ENCODE measurements at regions not wholly inside any gene's neighbourhood (a gene's known extent, or its start where the extent isn't known, plus 50 kb on each side); places are given as distances from the start of the nearest gene placed in this dataset.

GRCh38 chr1:218967836-218968235 is 205.8 kb upstream of the LYPLAL1 start:
- Histone ChIP-seq H3K4me3 (no peak overlapping the region), H3K36me3 (no peaks in the 10 kb centered on the region), H3K9me3 (peaks cover 7% of the 10 kb centered on the region), H3K27me3 (ENCODE audit: low read depth) (no peaks in the 10 kb centered on the region), H3K27ac (no peak overlapping the region), H3K4me1 (no peaks in the 10 kb centered on the region)
- DNase-seq = no peak
- intact Hi-C loops (cut with DNase I) = no loop called here
- TF ChIP-seq CTCF (IDR thresholded peaks at IDR 0.05) = no peak
- no peak for ATAC-seq

- Histone ChIP-seq H3K27ac (no peak overlapping the region), H3K36me3 (no peaks in the 10 kb centered on the region), H3K4me3 (no peak overlapping the region), H3K27me3 (ENCODE audit: low read depth) (no peaks in the 10 kb centered on the region), H3K9me3 (peaks cover 7% of the 10 kb centered on the region), H3K4me1 (no peaks in the 10 kb centered on the region)
- no peak for TF ChIP-seq CTCF (IDR thresholded peaks at IDR 0.05)
- intact Hi-C loops (cut with DNase I) = no loop called here
- ATAC-seq (no peak), DNase-seq (no peak)
Measured at GRCh38 chr1:218969006-218969405, 204.7 kb upstream of the LYPLAL1 start.

- no peak overlapping the region for H3K4me3 ChIP-seq
- H3K36me3 ChIP-seq = no peaks in the 10 kb centered on the region
- no peak overlapping the region for H3K27ac ChIP-seq
- no peaks in the 10 kb centered on the region for H3K4me1 ChIP-seq
- TF ChIP-seq CTCF (IDR thresholded peaks at IDR 0.05) = no peak
- intact Hi-C loops (cut with DNase I) = no loop called here
- peaks cover 7% of the 10 kb centered on the region for H3K9me3 ChIP-seq
- no peak for DNase-seq
- no peak for ATAC-seq
- H3K27me3 ChIP-seq (ENCODE audit: low read depth) = no peaks in the 10 kb centered on the region
Measured at GRCh38 chr1:218970397-218970990, 203.2 kb upstream of the LYPLAL1 start.

GRCh38 chr1:218971156-218971555 is 202.5 kb upstream of the LYPLAL1 start:
- H3K27me3 ChIP-seq (ENCODE audit: low read depth) = no peaks in the 10 kb centered on the region
- H3K4me1 ChIP-seq = no peaks in the 10 kb centered on the region
- TF ChIP-seq CTCF (IDR thresholded peaks at IDR 0.05) = no peak
- intact Hi-C loops (cut with DNase I) = no loop called here
- H3K9me3 ChIP-seq = peaks cover 7% of the 10 kb centered on the region
- ATAC-seq (no peak), DNase-seq (no peak)
- no peak overlapping the region for H3K27ac ChIP-seq
- no peaks in the 10 kb centered on the region for H3K36me3 ChIP-seq
- no peak overlapping the region for H3K4me3 ChIP-seq

GRCh38 chr1:218980881-218981280 is 192.8 kb upstream of the LYPLAL1 start:
- Histone ChIP-seq H3K4me1 (no peaks in the 10 kb centered on the region), H3K27me3 (ENCODE audit: low read depth) (no peaks in the 10 kb centered on the region), H3K9me3 (no peaks in the 10 kb centered on the region), H3K27ac (no peak overlapping the region), H3K4me3 (no peak overlapping the region), H3K36me3 (no peaks in the 10 kb centered on the region)
- DNase-seq = no peak
- no peak for ATAC-seq
- no peak for TF ChIP-seq CTCF (IDR thresholded peaks at IDR 0.05)
- intact Hi-C loops (cut with DNase I) = no loop called here

- Histone ChIP-seq H3K27ac (no peak overlapping the region), H3K36me3 (no peaks in the 10 kb centered on the region), H3K27me3 (ENCODE audit: low read depth) (no peaks in the 10 kb centered on the region), H3K4me1 (no peaks in the 10 kb centered on the region), H3K4me3 (no peak overlapping the region), H3K9me3 (no peaks in the 10 kb centered on the region)
- DNase-seq = peak; percentile 30
- TF ChIP-seq CTCF (IDR thresholded peaks at IDR 0.05) = no peak
- intact Hi-C loops (cut with DNase I) = no loop called here
- ATAC-seq = no peak
Measured at GRCh38 chr1:218982482-218982881, 191.2 kb upstream of the LYPLAL1 start.

All from lower lobe of right lung (tissue), 2 donors.